ENCODE measurements at regions not wholly inside any gene's neighbourhood (a gene's known extent, or its start where the extent isn't known, plus 50 kb on each side); places are given as distances from the start of the nearest gene placed in this dataset.

- DNase-seq (ENCODE audit: low read depth): no peak
Observed at GRCh38 chr2:10985260-10985659, 73.5 kb downstream of the KCNF1 start.

- DNase-seq (ENCODE audit: low read depth): no peak
Observed at GRCh38 chr2:10985901-10986535, 74.3 kb downstream of the KCNF1 start.

GRCh38 chr2:10987439-10987838, 75.7 kb downstream of the KCNF1 start:
- no peak for DNase-seq (ENCODE audit: low read depth)

GRCh38 chr2:10987861-10988260, 76.1 kb downstream of the KCNF1 start:
- DNase-seq (ENCODE audit: low read depth): peak; percentile 12

- no peak for DNase-seq (ENCODE audit: low read depth)
Observed at GRCh38 chr2:10989151-10989550, 77.4 kb downstream of the KCNF1 start.

- no peak for DNase-seq (ENCODE audit: low read depth)
Observed at GRCh38 chr2:10989782-10990181, 78.0 kb downstream of the KCNF1 start.

GRCh38 chr2:10990561-10991111, 78.9 kb downstream of the KCNF1 start:
- no peak for DNase-seq (ENCODE audit: low read depth)

GRCh38 chr2:10992023-10992791, 80.5 kb downstream of the KCNF1 start:
- no peak for DNase-seq (ENCODE audit: low read depth)

GRCh38 chr2:10993001-10993481, 81.3 kb downstream of the KCNF1 start:
- peak; percentile 86 for DNase-seq (ENCODE audit: low read depth)

- no peak for DNase-seq (ENCODE audit: low read depth)
Observed at GRCh38 chr2:10995366-10995970, 83.7 kb downstream of the KCNF1 start.

- peak; percentile 37 for DNase-seq (ENCODE audit: low read depth)
Observed at GRCh38 chr2:11004199-11004598, 92.5 kb downstream of the KCNF1 start.

GRCh38 chr2:11005032-11005431, 93.3 kb downstream of the KCNF1 start:
- no peak for DNase-seq (ENCODE audit: low read depth)

- DNase-seq (ENCODE audit: low read depth): no peak
Observed at GRCh38 chr2:11006191-11006590, 94.5 kb downstream of the KCNF1 start.

GRCh38 chr2:11007331-11008264, 95.9 kb downstream of the KCNF1 start:
- no peak for DNase-seq (ENCODE audit: low read depth)

- no peak for DNase-seq (ENCODE audit: low read depth)
Observed at GRCh38 chr2:11008773-11009172, 97.0 kb downstream of the KCNF1 start.

- DNase-seq (ENCODE audit: low read depth): no peak
Observed at GRCh38 chr2:11009176-11009575, 97.4 kb downstream of the KCNF1 start.

- DNase-seq (ENCODE audit: low read depth): no peak
Observed at GRCh38 chr2:11009891-11010290, 98.2 kb downstream of the KCNF1 start.

- no peak for DNase-seq (ENCODE audit: low read depth)
Observed at GRCh38 chr2:11011359-11011758, 99.6 kb downstream of the KCNF1 start.

GRCh38 chr2:11012131-11012693, 100.5 kb downstream of the KCNF1 start:
- no peak for DNase-seq (ENCODE audit: low read depth)

GRCh38 chr2:11013196-11013595, 101.5 kb downstream of the KCNF1 start:
- no peak for DNase-seq (ENCODE audit: low read depth)

- DNase-seq (ENCODE audit: low read depth): no peak
Observed at GRCh38 chr2:11014026-11014425, 102.3 kb downstream of the KCNF1 start.

Measured in EH (cell line).